H9 (cell line): ENCODE measurements at regions not wholly inside any gene's neighbourhood (a gene's known extent, or its start where the extent isn't known, plus 50 kb on each side); places are given as distances from the start of the nearest gene placed in this dataset.

Experiments used
- DNase-seq: peaks from one replicate; pipeline ENCODE4 v3.0.0-alpha.2; 2017
- H2AFZ ChIP-seq: one replicate; pipeline ENCODE4 v1.6.1; 2013; ENCODE audit warnings: mild to moderate bottlenecking, low read length, control low read depth, moderate library complexity
- H2AK5ac ChIP-seq: 2 replicates; pipeline ENCODE4 v1.6.1; 2013; ENCODE audit warnings: low read length, control low read depth, mixed read lengths; ENCODE audit not compliant: insufficient read length
- H2BK120ac ChIP-seq: one replicate; pipeline ENCODE4 v1.6.1; 2013; ENCODE audit warnings: low read depth, mild to moderate bottlenecking, low read length, control low read depth, inconsistent platforms; ENCODE audit not compliant: poor library complexity, severe bottlenecking
- H2BK12ac ChIP-seq: 2 replicates; pipeline ENCODE4 v1.6.1; 2013; ENCODE audit warnings: low read length, control low read depth, mixed read lengths, low read depth; ENCODE audit not compliant: insufficient read length
- H2BK15ac ChIP-seq: 2 replicates; pipeline ENCODE4 v1.6.1; 2013; ENCODE audit warnings: low read depth, low read length, control low read depth
- H2BK20ac ChIP-seq: one replicate; pipeline ENCODE4 v1.6.1; 2013; ENCODE audit warnings: low read depth, mild to moderate bottlenecking, low read length, control low read depth, inconsistent platforms; ENCODE audit not compliant: poor library complexity, severe bottlenecking
- H2BK5ac ChIP-seq: 2 replicates; pipeline ENCODE4 v1.6.1; 2013; ENCODE audit warnings: low read length, control low read depth, mixed read lengths; ENCODE audit not compliant: insufficient read length
- H3K14ac ChIP-seq: 2 replicates; pipeline ENCODE4 v1.6.1; 2013; ENCODE audit warnings: low read length, control low read depth; ENCODE audit not compliant: insufficient read depth
- H3K18ac ChIP-seq: 2 replicates; pipeline ENCODE4 v1.6.1; 2013; ENCODE audit warnings: low read depth, mild to moderate bottlenecking, mixed read lengths, low read length, control low read depth; ENCODE audit not compliant: insufficient read length
- H3K23ac ChIP-seq: 2 replicates; pipeline ENCODE4 v1.6.1; 2013; ENCODE audit warnings: low read length, control low read depth, mixed read lengths, low read depth; ENCODE audit not compliant: insufficient read length
- H3K23me2 ChIP-seq: 2 replicates; pipeline ENCODE4 v1.6.1; 2013; ENCODE audit warnings: low read depth, mild to moderate bottlenecking, mixed read lengths, low read length, control low read depth; ENCODE audit not compliant: insufficient read length, poor library complexity, severe bottlenecking
- H3K27ac ChIP-seq: 2 replicates; pipeline ENCODE4 v1.5.1; 2013; ENCODE audit warnings: low read length, control low read depth, mixed read lengths, low read depth; ENCODE audit not compliant: insufficient read length
- H3K27me3 ChIP-seq: 2 replicates; pipeline ENCODE4 v1.6.1; 2013; ENCODE audit warnings: low read length, control low read depth, inconsistent platforms; ENCODE audit not compliant: insufficient read depth
- H3K4ac ChIP-seq: 2 replicates; pipeline ENCODE4 v1.6.1; 2013; ENCODE audit warnings: low read depth, mild to moderate bottlenecking, control low read depth, inconsistent platforms, low read length, moderate library complexity
- H3K4me1 ChIP-seq: 2 replicates; pipeline ENCODE4 v1.6.1; 2013; ENCODE audit warnings: low read length, control low read depth, inconsistent platforms; ENCODE audit not compliant: insufficient read depth
- H3K4me2 ChIP-seq: 2 replicates; pipeline ENCODE4 v1.6.1; 2013; ENCODE audit warnings: low read length, control low read depth, mixed read lengths; ENCODE audit not compliant: insufficient read length, insufficient read depth
- H3K56ac ChIP-seq: 2 replicates; pipeline ENCODE4 v1.6.1; 2013; ENCODE audit warnings: low read depth, mild to moderate bottlenecking, mixed read lengths, low read length, control low read depth; ENCODE audit not compliant: insufficient read length
- H3K79me1 ChIP-seq: 2 replicates; pipeline ENCODE4 v1.6.1; 2013; ENCODE audit warnings: low read depth, mild to moderate bottlenecking, moderate library complexity, low read length, control low read depth, inconsistent platforms; ENCODE audit not compliant: insufficient read depth, poor library complexity, severe bottlenecking
- H3K79me2 ChIP-seq: 2 replicates; pipeline ENCODE4 v1.6.1; 2013; ENCODE audit warnings: low read length, control low read depth, inconsistent platforms; ENCODE audit not compliant: insufficient read depth
- H3K9ac ChIP-seq: 2 replicates; pipeline ENCODE4 v1.6.1; 2013; ENCODE audit warnings: low read length, control low read depth, mixed read lengths; ENCODE audit not compliant: insufficient read length; ENCODE audit errors: extremely low read depth
- H3K9me3 ChIP-seq: one replicate; pipeline ENCODE4 v1.6.1; 2013; ENCODE audit warnings: low read depth, low read length, inconsistent platforms; ENCODE audit not compliant: control insufficient read depth
- H3T11ph ChIP-seq: one replicate; pipeline ENCODE4 v1.6.1; 2013; ENCODE audit warnings: mild to moderate bottlenecking, low read length, control low read depth, inconsistent platforms
- H4K20me1 ChIP-seq: one replicate; pipeline ENCODE4 v1.6.1; 2013; ENCODE audit not compliant: control insufficient read depth, insufficient read length, insufficient read depth
- H4K5ac ChIP-seq: 2 replicates; pipeline ENCODE4 v1.6.1; 2013; ENCODE audit warnings: low read depth, mild to moderate bottlenecking, mixed read lengths, low read length, control low read depth; ENCODE audit not compliant: insufficient read length
- H4K8ac ChIP-seq: replicated peaks from 2 replicates; pipeline ENCODE4 v1.6.1; 2013; ENCODE audit warnings: low read length, control low read depth, mixed read lengths, low read depth; ENCODE audit not compliant: insufficient read length
- H4K91ac ChIP-seq: 2 replicates; pipeline ENCODE4 v1.6.1; 2013; ENCODE audit warnings: low read depth, mild to moderate bottlenecking, moderate library complexity, mixed read lengths, low read length, control low read depth; ENCODE audit not compliant: insufficient read length
- H3K27ac Mint-ChIP-seq, 3 experiments: 2 replicates in 2 of 3; 3 replicates in 1 of 3; pipeline ENCODE4 v1.8.0; 2020 to 2021; ENCODE audit warnings: mixed read lengths in 3 of 3, mild to moderate bottlenecking in 1 of 3, moderate library complexity in 1 of 3
- H3K27me3 Mint-ChIP-seq: 2 replicates; pipeline ENCODE4 v1.8.0; 2021; ENCODE audit warnings: low read depth, mild to moderate bottlenecking, moderate library complexity, mixed read lengths
- H3K36me3 Mint-ChIP-seq, 3 experiments: 2 replicates in 2 of 3; 3 replicates in 1 of 3; pipeline ENCODE4 v1.8.0; 2020 to 2021; ENCODE audit warnings: low read depth in 3 of 3, mixed read lengths in 3 of 3; ENCODE audit not compliant: insufficient read depth in 1 of 3
- H3K4me1 Mint-ChIP-seq, 2 experiments: 2 replicates each; pipeline ENCODE4 v1.8.0; 2020; ENCODE audit warnings: mixed read lengths in 2 of 2
- H3K4me3 Mint-ChIP-seq, 2 experiments: 2 replicates in 1 of 2; 3 replicates in 1 of 2; pipeline ENCODE4 v1.8.0; 2020 to 2021; ENCODE audit warnings: mild to moderate bottlenecking in 2 of 2, mixed read lengths in 2 of 2, moderate library complexity in 1 of 2
- H3K9me3 Mint-ChIP-seq, 2 experiments: 2 replicates in 1 of 2; 3 replicates in 1 of 2; pipeline ENCODE4 v1.8.0; 2020; ENCODE audit warnings: mild to moderate bottlenecking in 2 of 2, mixed read lengths in 2 of 2, moderate library complexity in 1 of 2
- CTCF ChIP-seq: fragments of 200-600 bp; sonication (generic); conservative IDR thresholded peaks from 3 replicates; pipeline ENCODE4 v1.8.0; 2021; ENCODE audit warnings: antibody characterized with exemption, mild to moderate bottlenecking
- WGBS: extraction: QIAGEN DNeasy Blood & Tissue Kit; methylation state at CpG from one replicate; pipeline ENCODE4 v1.1.7; 2013; ENCODE audit warnings: missing lambda C conversion rate, low lambda C conversion rate, mixed read lengths; ENCODE audit not compliant: insufficient read length; ENCODE audit errors: extremely low coverage; 5-methylcytosine and 5-hydroxymethylcytosine counted together

DNA sequence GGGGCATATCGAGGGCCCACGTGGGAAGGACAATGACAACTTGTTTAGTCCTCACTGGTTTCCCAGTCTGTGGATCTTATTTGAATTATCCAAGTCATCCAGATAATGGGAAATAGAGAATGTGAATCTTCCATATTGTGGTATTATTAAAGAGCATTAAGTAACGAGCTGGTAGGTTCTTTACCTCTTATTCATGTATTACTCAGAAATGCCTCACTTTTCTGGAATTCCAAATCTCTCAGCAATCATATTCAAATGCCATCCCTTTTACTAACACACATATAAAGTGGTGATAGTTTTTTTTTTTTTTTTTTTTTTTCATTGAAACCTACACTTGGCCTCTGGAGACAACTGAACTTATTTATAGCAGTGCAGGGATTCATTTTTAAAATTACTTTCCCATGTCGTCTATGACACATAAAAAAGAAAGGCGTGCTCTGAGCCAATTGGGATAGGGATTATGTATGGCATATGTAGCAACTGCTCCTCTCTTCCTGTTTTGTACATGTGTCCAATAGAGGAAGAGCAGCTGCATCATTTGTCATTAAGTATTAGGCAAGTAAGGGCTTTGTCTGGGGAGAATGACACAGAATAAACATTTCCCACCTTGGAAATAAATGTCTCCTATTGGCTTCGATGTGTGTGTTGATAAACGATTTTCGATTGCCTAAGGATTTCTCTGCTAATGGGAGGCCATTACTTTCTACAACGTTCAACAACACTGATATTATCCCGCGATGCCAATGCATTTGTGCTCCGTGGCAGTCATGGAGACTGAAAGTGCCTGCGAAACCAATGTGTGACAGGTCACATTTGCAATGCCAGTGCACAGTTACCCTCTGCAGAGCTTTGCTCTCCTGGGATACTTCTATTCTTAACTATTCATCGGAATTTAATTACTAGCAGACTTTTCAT is 78.6 kb upstream of the IFNG-AS1 start:
- Histone ChIP-seq H4K20me1 (no peaks in the 10 kb centered on the region), H3K79me1 (no peaks in the 10 kb centered on the region), H3K4me2 (no peak overlapping the region), H3T11ph (no peak overlapping the region), H4K5ac (no peak overlapping the region), H2BK12ac (no peak overlapping the region), H4K8ac (no peak overlapping the region), H3K9ac (no peak overlapping the region), H2BK5ac (no peak overlapping the region), H4K91ac (no peak overlapping the region), H3K4ac (no peak overlapping the region), H3K56ac (no peak overlapping the region), H3K27ac (no peak overlapping the region), H3K79me2 (no peaks in the 10 kb centered on the region), H2BK15ac (no peak overlapping the region), H2AK5ac (no peak overlapping the region), H2AFZ (no peak overlapping the region), H3K23me2 (no peaks in the 10 kb centered on the region), H2BK20ac (no peak overlapping the region), H3K4me1 (no peaks in the 10 kb centered on the region), H3K14ac (no peak overlapping the region), H3K27me3 (no peaks in the 10 kb centered on the region), H3K9me3 (no peaks in the 10 kb centered on the region), H3K23ac (no peak overlapping the region), H3K18ac (no peak overlapping the region), H2BK120ac (no peak overlapping the region)
- peaks cover 0 to 7% of the 10 kb centered on the region in 2 experiments; a peak in 3 of 5 replicates for H3K9me3 Mint-ChIP-seq
- no peak for TF ChIP-seq CTCF
- WGBS, result no CpG with 5 or more reads among the region's 14 CpGs
- no peak overlapping the region for H3K27ac Mint-ChIP-seq
- no peak for DNase-seq
- no peaks in the 10 kb centered on the region; a peak in 1 of 7 replicates for H3K36me3 Mint-ChIP-seq
- H3K4me1 Mint-ChIP-seq, result no peaks in the 10 kb centered on the region
- H3K4me3 Mint-ChIP-seq, result no peak overlapping the region
- H3K27me3 Mint-ChIP-seq, result no peaks in the 10 kb centered on the region
